K562 (cell line): ENCODE measurements at regions not wholly inside any gene's neighbourhood (a gene's known extent, or its start where the extent isn't known, plus 50 kb on each side); places are given as distances from the start of the nearest gene placed in this dataset.

Experiments
- ATAC-seq: fragments of 200-7000 bp; cut with Tn5 transposase; 3 replicates; pipeline ENCODE4 v1.9.1; 2020; ENCODE audit warnings: moderate library complexity
- BruUV-seq: library from RNA; stranded (reverse); fragments of 400-500 nt; replicated peaks from 2 replicates; lab custom pipeline; 2021; lab: Mats Ljungman, UMichigan
- CTCF ChIA-PET: fragments of 300-600 bp; formaldehyde crosslinking; extraction: SDS; loops from one replicate; lab custom pipeline; 2021; ENCODE audit warnings: low intra/inter-chr PET ratio; lab: Yijun Ruan, JAX
- POLR2A ChIA-PET: fragments of 300-600, 350-650 bp; sonication (Branson Sonifier 250); formaldehyde crosslinking; extraction: SDS; loops from one replicate; lab custom pipeline; 2021; ENCODE audit warnings: antibody characterized with exemption, inconsistent platforms; lab: Yijun Ruan, JAX
- DNase-seq, 4 experiments: peaks; one replicate each; pipeline versions ENCODE4 v3.0.0 to v3.0.0-alpha.2; 2011 to 2018; ENCODE audit warnings: low spot score in 3 of 4, mixed read lengths in 3 of 4; ENCODE audit errors: extremely low read depth in 1 of 4
- FAIRE-seq: peaks from 2 replicates; lab custom pipeline; 2011; peaks lifted over from hg19 to GRCh38; lab: Jason Lieb, UNC
- H2AFZ ChIP-seq: 2 replicates; pipeline ENCODE4 v1.6.0; 2011; ENCODE audit warnings: low read depth, low read length, control low read depth, inconsistent platforms
- H3K27ac ChIP-seq: fragments of 200-600 bp; 3 replicates; pipeline ENCODE4 v1.8.0; 2011; ENCODE audit warnings: low read depth, mild to moderate bottlenecking, control low read depth, inconsistent platforms, low read length, moderate library complexity, mixed read lengths; ENCODE audit errors: extremely low read depth
- H3K27me3 ChIP-seq, 2 experiments: fragments of 300-600 bp in 1 of 2; 2 replicates in 1 of 2; 3 replicates in 1 of 2; pipeline versions ENCODE4 v1.6.0 to v1.8.0; 2011; ENCODE audit warnings: inconsistent platforms in 2 of 2, low read length in 2 of 2, mild to moderate bottlenecking in 1 of 2, mixed read lengths in 1 of 2, moderate library complexity in 1 of 2; ENCODE audit not compliant: control insufficient read depth in 2 of 2, insufficient read depth in 2 of 2
- H3K36me3 ChIP-seq: fragments of 300-600 bp; 3 replicates; pipeline ENCODE4 v1.8.0; 2011; ENCODE audit warnings: mild to moderate bottlenecking, low read length, inconsistent platforms; ENCODE audit not compliant: control insufficient read depth, insufficient read depth
- H3K4me1 ChIP-seq, 2 experiments: fragments of 200-600 bp in 1 of 2; replicated peaks in 1 of 2; 2 replicates in 1 of 2; 3 replicates in 1 of 2; pipeline versions ENCODE4 v1.5.1 to v1.8.0; 2011; ENCODE audit warnings: inconsistent platforms in 2 of 2, low read length in 2 of 2, mild to moderate bottlenecking in 1 of 2, mixed read lengths in 1 of 2, moderate library complexity in 1 of 2; ENCODE audit not compliant: control insufficient read depth in 2 of 2, insufficient read depth in 2 of 2
- H3K4me2 ChIP-seq: 2 replicates; pipeline ENCODE4 v1.6.1; 2011; ENCODE audit warnings: low read length, control low read depth, inconsistent platforms, mixed read lengths; ENCODE audit not compliant: insufficient read depth
- H3K4me3 ChIP-seq: fragments of 200-600 bp; sonication (generic), shearing (Covaris generic); 2 replicates; pipeline ENCODE4 v1.5.1; 2016; ENCODE audit warnings: control low read depth, inconsistent platforms
- H3K79me2 ChIP-seq: fragments of 200-600 bp; 3 replicates; pipeline ENCODE4 v1.8.0; 2011; ENCODE audit warnings: low read length, inconsistent platforms; ENCODE audit not compliant: control insufficient read depth, insufficient read depth
- H3K9ac ChIP-seq, 2 experiments: 2 replicates each; pipeline versions ENCODE4 v1.6.0 to v1.6.1; 2011; ENCODE audit warnings: low read depth in 2 of 2, low read length in 2 of 2, control low read depth in 1 of 2, inconsistent platforms in 1 of 2, mild to moderate bottlenecking in 1 of 2, mixed read lengths in 1 of 2; ENCODE audit not compliant: insufficient read depth in 1 of 2
- H3K9me1 ChIP-seq: one replicate; pipeline ENCODE4 v1.6.0; 2011; ENCODE audit warnings: inconsistent platforms, mild to moderate bottlenecking, low read length, moderate library complexity; ENCODE audit not compliant: control insufficient read depth, insufficient read depth
- H3K9me3 ChIP-seq: replicated peaks from 2 replicates; pipeline ENCODE4 v1.5.1; 2011; ENCODE audit warnings: low read depth, low read length, inconsistent platforms; ENCODE audit not compliant: control insufficient read depth, insufficient read depth
- H4K20me1 ChIP-seq: replicated peaks from 2 replicates; pipeline ENCODE4 v1.6.1; 2011; ENCODE audit warnings: low read length, inconsistent platforms, mixed read lengths; ENCODE audit not compliant: control insufficient read depth, insufficient read depth
- CAMTA2 ChIP-seq: fragments of 250-450 bp; sonication (Bioruptor Pico); conservative IDR thresholded peaks from 2 replicates; pipeline ENCODE4 v1.5.1; 2022
- CREB3 ChIP-seq: fragments of 450-650 bp; conservative IDR thresholded peaks from 2 replicates; pipeline ENCODE4 v1.6.1; 2016; ENCODE audit warnings: missing genetic modification characterization, low read depth, mild to moderate bottlenecking, missing compliant biosample characterization, moderate library complexity
- HBP1 ChIP-seq: fragments of 450-650 bp; formaldehyde crosslinking; IDR thresholded peaks from 2 replicates; pipeline ENCODE4 v1.4.0; 2022; ENCODE audit warnings: missing genetic modification characterization
- MITF ChIP-seq: IDR thresholded peaks from 2 replicates; pipeline ENCODE4 v1.6.1; 2014; ENCODE audit warnings: antibody characterized with exemption
- MYBL2 ChIP-seq, 2 experiments: fragments of 450-650 bp in 1 of 2; sonication (generic) in 1 of 2; formaldehyde crosslinking in 1 of 2; IDR thresholded peaks; 2 replicates each; pipeline versions ENCODE4 v1.6.1 to v1.8.1; 2017 to 2022; ENCODE audit warnings: borderline replicate concordance in 1 of 2, inconsistent platforms in 1 of 2, low read depth in 1 of 2, mild to moderate bottlenecking in 1 of 2, missing genetic modification reagents in 1 of 2, moderate library complexity in 1 of 2
- NCOA2 ChIP-seq, 2 experiments: fragments of 450-650 bp; IDR thresholded peaks; 2 replicates each; pipeline ENCODE4 v1.6.1; 2018; ENCODE audit warnings: mild to moderate bottlenecking in 2 of 2, moderate library complexity in 1 of 2; ENCODE audit not compliant: partially characterized antibody in 2 of 2
- ZBTB17 ChIP-seq: fragments of 450-650 bp; formaldehyde crosslinking; IDR thresholded peaks from 2 replicates; pipeline ENCODE4 v1.4.0; 2020; ENCODE audit warnings: mild to moderate bottlenecking
- WGBS: fragments of 100-300 bp; shearing (Covaris generic); methylation state at CpG from one replicate; pipeline ENCODE4 v1.1.6; 2016; ENCODE audit warnings: low coverage, mixed read lengths; ENCODE audit not compliant: insufficient coverage; ENCODE audit errors: missing lambda C conversion rate; 5-methylcytosine and 5-hydroxymethylcytosine counted together
- in situ Hi-C: fragments of 300-500 bp; cut with MboI; formaldehyde crosslinking; loops from 4 replicates; pipeline ENCODE4 v1.15.0; 2018; ENCODE audit warnings: inconsistent platforms, mixed read lengths
- intact Hi-C: fragments of 100-400 bp; cut with micrococcal nuclease; formaldehyde crosslinking; loops from 2 replicates; pipeline ENCODE4 v1.14.2; 2022

GRCh38 chr3:73718326-73719110, 93.8 kb upstream of the PDZRN3 start:
- ATAC-seq, result no peak
- no peak overlapping the region for H3K9ac ChIP-seq
- no peak for FAIRE-seq
- H3K79me2 ChIP-seq, result no peaks in the 10 kb centered on the region
- WGBS, result 0% methylated on average over 5 of the region's 5 CpGs
- intact Hi-C loops (no loop called here), in situ Hi-C loops (no loop called here)
- H3K4me3 ChIP-seq, result no peak overlapping the region
- H3K9me3 ChIP-seq, result no peaks in the 10 kb centered on the region
- H3K4me2 ChIP-seq, result no peak overlapping the region
- BruUV-seq, result no TSS peak
- no peaks in the 10 kb centered on the region for H3K36me3 ChIP-seq
- H2AFZ ChIP-seq, result no peak overlapping the region
- POLR2A ChIA-PET, result no interaction called here
- H3K9me1 ChIP-seq, result no peaks in the 10 kb centered on the region
- CTCF ChIA-PET, result no interaction called here
- H3K27me3 ChIP-seq, result no peaks in the 10 kb centered on the region
- no peaks in the 10 kb centered on the region for H4K20me1 ChIP-seq
- no peak overlapping the region for H3K27ac ChIP-seq
- DNase-seq, result no peak
- H3K4me1 ChIP-seq, result no peaks in the 10 kb centered on the region
- TF ChIP-seq MITF (no peak), NCOA2 (IDR thresholded peaks at IDR 0.05; ENCODE audit: partially characterized antibody in 2 of 2) (no peak), CAMTA2 (no peak), MYBL2 (IDR thresholded peaks at IDR 0.05; ENCODE audit: low read depth) (no peak), MYBL2 (CRISPR knock-in tag; IDR thresholded peaks at IDR 0.05; ENCODE audit: borderline replicate concordance) (no peak), CREB3 (tag) (no peak), ZBTB17 (CRISPR knock-in tag) (no peak), HBP1 (CRISPR knock-in tag) (no peak)
